Skeletal muscle cell (primary cell): ENCODE measurements at regions not wholly inside any gene's neighbourhood (a gene's known extent, or its start where the extent isn't known, plus 50 kb on each side); places are given as distances from the start of the nearest gene placed in this dataset.

ENCODE experiments used
- DNase-seq: peaks from one replicate; pipeline ENCODE4 v3.0.0-alpha.2; 2010; ENCODE audit warnings: low read depth
- H3K4me3 ChIP-seq: 2 replicates; pipeline ENCODE4 v1.5.1; 2011; ENCODE audit warnings: low read depth, mild to moderate bottlenecking, control low read depth, low read length, moderate library complexity

DNA sequence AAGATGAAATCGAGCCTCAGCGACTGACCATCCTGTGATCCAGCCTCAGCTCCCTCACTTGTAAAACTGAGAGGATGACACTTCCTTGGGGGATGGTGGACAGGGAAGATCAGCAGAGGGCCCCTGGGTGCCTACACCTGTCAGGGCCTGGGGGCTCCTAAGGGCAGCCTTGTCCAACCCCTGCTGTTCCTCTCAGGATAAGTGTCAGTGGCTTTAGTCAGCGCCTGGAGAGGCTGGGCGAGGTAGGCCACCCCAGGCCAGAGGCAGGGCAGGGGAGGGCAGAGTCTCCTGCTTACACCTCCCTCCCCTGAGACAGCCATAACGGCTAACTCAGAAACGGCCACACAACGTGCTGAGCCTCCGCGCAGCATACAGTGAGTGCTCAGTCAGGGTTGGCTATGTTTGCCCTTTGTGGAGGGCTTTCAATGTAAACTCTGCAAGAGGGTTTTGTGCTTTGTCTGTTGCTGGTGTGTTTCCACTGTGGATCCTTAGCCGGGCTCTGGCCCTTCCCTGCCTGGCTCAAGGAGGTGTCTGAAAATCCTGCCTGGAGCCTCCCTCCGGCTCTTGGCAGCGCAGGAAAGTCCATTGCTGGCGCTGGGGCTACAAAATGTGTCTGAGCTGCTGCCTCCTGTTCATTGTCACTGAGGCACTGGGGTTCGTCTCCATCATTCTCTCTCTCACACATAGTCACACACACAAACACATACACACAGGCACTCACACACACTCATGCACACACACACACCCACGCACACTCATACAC, 588.4 kb downstream of the PTPRU start:
- no peak overlapping the region for H3K4me3 ChIP-seq
- DNase-seq, result no peak

- DNase-seq, result no peak
- H3K4me3 ChIP-seq, result no peak overlapping the region
Observed at GRCh38 chr1:29824025-29824424, 587.7 kb downstream of the PTPRU start.

GRCh38 chr1:29823561-29823960, 587.2 kb downstream of the PTPRU start:
- no peak overlapping the region for H3K4me3 ChIP-seq

DNA sequence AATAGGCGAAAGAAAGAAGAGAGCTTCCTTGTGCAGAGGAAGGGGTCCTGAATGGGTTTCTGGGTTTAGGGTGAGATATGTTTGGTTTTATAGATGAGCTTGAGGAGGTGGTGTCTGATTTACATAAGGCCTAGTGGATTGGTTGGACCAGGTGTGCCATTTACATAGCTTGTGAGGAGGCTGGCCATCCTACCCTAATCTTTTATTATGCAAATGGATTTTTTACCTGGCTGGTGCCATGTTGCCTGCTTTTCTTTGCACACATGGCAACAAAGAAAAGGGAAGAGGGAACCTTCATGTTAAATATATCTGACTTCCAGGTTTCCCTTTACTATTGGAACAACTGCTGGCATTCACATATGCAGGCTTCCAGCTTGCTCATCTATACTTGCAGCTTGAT, 585.3 kb downstream of the PTPRU start:
- DNase-seq, result no peak
- no peak overlapping the region for H3K4me3 ChIP-seq

More at GRCh38 chr1:29823561-29823960, 587.2 kb downstream of the PTPRU start:
- DNase-seq, result no peak

DNA sequence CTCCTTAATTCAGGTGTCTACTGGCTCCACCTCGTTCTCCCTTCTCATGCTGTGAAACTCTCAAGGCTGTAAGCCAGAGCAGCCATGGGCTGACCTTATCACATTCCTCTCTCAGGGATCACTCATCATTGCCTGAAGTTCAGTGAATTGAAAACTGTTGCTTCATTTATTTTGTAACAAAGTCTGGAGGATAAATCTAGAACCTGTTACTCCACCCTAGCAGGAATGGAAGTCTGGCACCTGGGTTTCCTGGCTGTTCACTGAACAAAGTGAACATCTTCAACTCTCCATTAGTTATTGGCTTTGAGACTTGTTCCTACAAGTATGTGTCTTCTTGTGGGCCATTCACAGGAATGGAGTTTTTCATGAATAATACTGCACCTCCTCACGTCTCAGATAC, 584.1 kb downstream of the PTPRU start:
- no peak overlapping the region for H3K4me3 ChIP-seq
- DNase-seq, result no peak

GRCh38 chr1:29812408-29813135, 576.2 kb downstream of the PTPRU start:
- DNase-seq, result no peak
- H3K4me3 ChIP-seq, result no peak overlapping the region

- no peak for DNase-seq
- no peak overlapping the region for H3K4me3 ChIP-seq
Observed at GRCh38 chr1:29811727-29812407, 575.5 kb downstream of the PTPRU start.

- H3K4me3 ChIP-seq, result no peak overlapping the region
- no peak for DNase-seq
Observed at GRCh38 chr1:29811247-29811646, 574.9 kb downstream of the PTPRU start.

DNA sequence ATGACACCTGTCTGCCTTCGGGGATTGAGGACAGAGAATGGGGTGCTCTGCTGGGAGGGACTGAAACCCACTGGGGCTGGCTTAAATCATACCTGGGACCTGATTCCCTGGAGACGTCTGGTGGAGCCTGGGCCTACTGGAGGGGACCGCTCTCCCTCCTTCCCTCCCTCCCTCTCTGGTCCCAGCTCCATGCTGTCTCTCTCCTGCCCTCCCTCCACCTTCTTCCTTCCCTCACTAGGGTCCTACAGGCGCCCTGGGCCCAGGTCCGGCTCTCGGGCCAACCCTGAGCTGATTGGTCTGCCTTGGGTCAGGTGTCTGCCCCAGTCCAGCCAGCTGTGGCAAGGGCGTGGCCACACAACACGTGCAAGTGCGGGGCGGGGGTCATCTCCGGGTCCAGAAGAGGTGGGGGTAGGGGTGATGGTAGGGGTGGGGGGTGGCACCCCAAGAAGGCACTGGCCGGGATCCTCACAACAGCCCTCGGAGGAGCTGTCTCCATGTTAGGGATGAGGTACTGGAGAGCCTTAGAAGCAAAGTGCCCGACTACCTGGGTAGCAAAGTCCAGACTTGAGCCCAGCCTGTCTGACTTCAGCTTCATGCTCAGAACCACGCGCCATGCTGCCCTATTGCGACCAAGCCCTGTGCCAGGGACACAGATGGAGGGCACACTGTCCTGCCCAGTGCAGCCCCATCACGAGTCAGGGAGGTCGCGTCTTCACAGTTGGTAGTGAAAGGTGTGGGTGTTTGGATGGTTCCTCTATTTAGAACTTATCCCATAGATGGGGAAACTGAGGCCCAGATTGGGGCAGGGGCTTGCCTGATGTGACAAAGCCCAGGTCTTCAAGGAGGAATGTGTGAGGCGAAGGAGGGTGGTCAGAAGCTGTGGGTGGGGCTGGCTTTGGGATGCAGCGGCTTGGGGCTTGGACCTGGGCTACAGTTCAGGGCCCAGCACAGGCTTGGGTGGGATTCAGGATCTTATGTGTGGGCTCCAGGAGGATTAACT, 574.1 kb downstream of the PTPRU start:
- no peak for DNase-seq
- H3K4me3 ChIP-seq, result no peak overlapping the region

GRCh38 chr1:29809446-29810120, 573.3 kb downstream of the PTPRU start:
- H3K4me3 ChIP-seq, result no peak overlapping the region
- DNase-seq, result no peak

DNA sequence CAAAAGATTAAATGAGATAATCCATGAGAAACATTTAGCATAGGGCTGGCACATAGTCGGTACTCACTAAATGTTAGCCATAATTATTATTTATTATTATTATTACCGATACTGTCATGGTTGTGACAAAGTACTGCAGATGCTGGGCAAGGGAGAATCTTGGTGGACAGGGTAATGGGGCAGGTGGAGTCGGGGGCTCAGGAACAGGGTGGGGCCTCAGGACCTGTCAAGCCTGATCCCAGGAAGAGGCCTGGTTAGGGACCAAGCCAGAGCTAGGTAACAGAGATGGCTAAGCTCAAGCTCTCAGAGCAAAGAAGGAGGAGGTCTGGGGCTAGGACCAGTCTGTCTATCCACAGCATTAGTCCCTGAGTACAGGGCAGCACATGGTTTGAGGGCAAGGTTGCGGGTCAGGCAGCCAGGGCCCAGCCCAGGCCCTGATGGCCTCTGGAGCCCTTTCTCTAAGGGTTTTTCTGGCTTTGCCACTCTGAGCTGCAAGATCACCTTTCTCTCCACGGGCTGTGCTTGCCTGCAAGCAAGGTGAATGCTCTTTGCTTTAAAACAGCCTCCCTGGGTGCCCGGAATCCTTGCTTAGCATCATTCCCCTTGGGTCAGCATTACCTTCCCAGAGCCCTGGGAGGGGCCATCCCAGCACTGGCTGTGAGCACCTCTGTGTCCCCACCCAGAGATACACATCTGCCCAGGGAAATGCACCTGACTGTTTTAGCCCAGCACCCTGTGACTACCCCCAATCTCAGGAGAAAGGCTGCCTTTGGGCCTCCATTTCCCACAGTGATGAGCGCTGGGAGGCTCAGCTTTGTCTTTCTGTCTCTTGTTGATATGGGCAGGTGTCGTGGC, 572.0 kb downstream of the PTPRU start:
- DNase-seq, result no peak
- H3K4me3 ChIP-seq, result no peak overlapping the region

- H3K4me3 ChIP-seq, result no peak overlapping the region
- DNase-seq, result no peak
Observed at GRCh38 chr1:29807689-29808088, 571.4 kb downstream of the PTPRU start.

GRCh38 chr1:29806646-29807319, 570.5 kb downstream of the PTPRU start:
- H3K4me3 ChIP-seq, result no peak overlapping the region
- DNase-seq, result no peak

GRCh38 chr1:29805896-29806160, 569.5 kb downstream of the PTPRU start:
- no peak for DNase-seq
- H3K4me3 ChIP-seq, result no peak overlapping the region

DNA sequence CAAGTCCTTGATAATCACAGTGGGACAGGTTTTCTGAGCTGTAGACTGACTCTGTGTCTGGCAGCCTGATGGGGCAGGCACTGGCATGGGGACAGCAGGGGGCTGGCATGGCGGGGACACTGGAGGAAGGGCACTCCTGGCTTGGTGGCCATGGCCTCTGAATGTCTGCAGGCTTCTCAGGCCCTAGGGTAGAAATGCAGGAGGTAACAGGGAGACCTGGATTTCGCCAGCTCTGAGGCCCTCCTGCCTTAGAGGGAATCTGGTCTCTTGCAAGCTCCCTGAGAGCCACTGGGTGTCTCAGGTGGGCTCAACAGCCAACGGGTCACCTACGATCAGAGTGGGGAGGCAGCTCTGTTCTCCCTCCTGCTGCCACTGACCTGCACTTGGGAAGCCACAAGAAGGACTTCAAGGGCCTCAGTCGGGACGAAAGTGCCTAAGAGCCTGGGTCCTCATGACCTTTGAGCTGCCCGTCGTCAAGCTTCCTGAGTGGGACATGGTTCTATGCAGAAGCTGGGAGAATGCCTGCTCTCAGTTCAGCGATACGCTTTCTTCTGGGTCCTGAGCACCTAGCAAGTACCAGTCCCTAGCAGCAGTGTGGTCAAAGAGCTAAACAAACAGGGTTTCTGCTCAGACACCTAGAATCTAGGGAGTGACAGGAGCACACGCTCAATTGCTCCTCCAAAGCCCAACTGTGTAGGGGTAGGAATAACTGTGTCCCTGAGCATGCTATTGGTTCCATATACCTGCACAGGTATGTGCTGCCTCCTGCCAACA, 569.0 kb downstream of the PTPRU start:
- H3K4me3 ChIP-seq, result no peak overlapping the region
- no peak for DNase-seq

- no peak for DNase-seq
Observed at GRCh38 chr1:29804181-29804899, 568.0 kb downstream of the PTPRU start.

More at GRCh38 chr1:29804181-29804899, 568.0 kb downstream of the PTPRU start:
- H3K4me3 ChIP-seq, result no peak overlapping the region
